ENCODE measurements at regions not wholly inside any gene's neighbourhood (a gene's known extent, or its start where the extent isn't known, plus 50 kb on each side); places are given as distances from the start of the nearest gene placed in this dataset.

DNA sequence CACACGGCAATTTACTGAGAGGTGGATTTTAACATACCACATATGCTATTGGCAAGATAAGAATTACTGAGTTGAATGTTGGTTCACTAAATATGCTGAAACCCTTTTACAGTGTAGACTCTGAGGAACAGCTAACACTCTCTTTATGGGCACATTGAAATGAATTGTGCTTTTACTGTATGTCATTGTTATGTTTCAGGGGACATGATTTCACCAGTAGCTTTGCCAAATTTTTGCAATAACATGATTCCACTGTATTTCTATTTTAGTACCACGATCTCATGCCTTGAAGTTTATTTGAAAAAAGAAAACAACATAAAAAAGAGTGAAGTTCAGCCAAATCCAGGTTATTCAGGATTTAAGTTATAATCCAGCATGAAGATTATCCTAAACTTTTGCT, 188.5 kb downstream of the HLX start:
- FAIRE-seq, result no peak
- DNase-seq (ENCODE audit: insufficient read length, low spot score), result no peak

DNA sequence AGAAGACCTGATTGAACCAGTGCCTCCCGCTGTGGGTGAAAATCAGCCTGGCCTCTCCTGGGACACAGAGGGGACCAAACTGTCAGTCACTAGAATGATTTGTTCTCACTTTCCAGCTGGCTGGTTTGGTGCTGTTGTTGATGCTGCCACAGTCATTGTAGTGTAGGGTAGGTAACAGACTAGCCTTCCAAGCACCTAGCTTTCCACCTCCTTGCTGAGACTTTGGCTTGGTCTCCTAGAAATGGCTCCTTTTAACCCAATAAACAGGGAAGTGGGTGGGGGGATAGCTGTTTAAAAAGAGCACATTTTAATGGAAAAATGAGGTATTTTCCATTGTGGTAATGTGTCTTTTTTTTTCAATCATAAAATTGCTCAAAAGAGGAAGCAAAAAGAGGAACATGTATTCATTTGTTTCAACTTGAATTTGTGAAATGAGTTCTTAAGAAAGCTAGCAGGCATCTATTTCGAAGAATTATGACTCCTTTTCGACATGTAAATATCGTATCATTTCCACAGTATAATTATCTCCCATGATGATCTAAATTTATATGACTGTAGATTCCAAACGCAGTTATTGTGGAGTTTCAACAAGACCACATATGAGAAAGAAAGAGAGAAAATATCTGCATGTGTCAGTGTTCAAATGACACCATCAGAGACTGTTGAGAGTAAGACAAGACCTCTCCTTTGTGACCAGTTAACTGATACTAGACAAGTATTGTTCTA, 190.1 kb downstream of the HLX start:
- DNase-seq (ENCODE audit: insufficient read length, low spot score) (no peak), FAIRE-seq (no peak)

DNA sequence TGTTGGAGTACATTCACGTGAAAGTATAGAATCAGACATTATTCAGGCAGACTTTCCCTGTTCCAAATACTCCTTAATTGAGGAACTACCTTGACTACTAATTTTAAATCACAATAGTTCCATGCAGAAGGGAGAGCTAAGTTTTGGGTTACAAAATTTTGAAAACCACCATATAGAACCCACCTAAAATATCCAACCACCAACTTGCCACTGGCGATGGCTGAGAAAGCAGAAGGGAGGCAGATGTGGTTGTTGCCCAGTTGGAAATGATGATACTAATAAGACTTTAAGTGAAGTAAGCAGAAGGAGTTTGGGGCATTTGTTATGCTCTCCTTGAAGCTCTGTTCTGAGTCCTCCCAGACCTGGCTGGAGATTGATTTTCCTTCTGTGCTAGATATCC, 190.7 kb downstream of the HLX start:
- FAIRE-seq, result no peak

DNA sequence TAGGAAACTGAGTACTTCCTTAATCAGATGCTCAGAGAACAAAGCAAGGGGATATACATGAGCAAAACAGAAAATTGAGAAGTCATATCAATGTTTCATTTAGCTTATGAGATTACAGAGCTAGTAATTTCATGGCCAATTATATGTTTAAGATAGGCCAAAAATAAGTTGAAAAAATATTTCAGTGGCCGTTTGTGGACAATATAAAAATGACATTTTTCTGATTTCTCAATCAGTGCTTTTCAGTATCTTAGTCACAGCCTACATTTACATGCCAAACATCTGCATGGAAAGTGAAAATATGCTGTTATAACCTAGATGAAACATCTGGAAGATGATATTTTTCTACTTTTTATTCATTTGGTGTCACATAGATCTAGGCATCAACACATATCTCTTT, 192.5 kb downstream of the HLX start:
- DNase-seq (ENCODE audit: insufficient read length, low spot score) (no peak), FAIRE-seq (no peak)

More for the DNA sequence above, 190.7 kb downstream of the HLX start:
- DNase-seq (ENCODE audit: insufficient read length, low spot score), result no peak

DNA sequence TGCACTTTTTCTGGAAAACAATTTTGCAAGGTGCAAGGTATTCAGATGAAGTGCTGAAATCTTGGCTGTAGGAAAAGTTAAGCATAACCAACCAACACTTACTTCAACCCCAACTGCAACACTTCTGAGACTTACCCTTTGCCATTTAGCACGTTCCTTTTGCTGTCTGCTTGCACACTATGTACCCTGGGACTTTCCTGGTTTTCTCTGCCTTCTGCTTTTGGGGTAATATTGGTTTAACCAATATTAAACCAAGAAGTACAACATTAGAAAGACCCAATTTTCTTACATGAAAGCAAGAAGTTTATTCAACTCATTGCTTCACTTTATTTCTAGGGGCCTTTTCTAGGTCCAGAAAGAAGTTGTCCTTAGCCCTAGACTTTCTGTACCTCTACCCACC, 193.0 kb downstream of the HLX start:
- FAIRE-seq (no peak), DNase-seq (ENCODE audit: insufficient read length, low spot score) (no peak)

DNA sequence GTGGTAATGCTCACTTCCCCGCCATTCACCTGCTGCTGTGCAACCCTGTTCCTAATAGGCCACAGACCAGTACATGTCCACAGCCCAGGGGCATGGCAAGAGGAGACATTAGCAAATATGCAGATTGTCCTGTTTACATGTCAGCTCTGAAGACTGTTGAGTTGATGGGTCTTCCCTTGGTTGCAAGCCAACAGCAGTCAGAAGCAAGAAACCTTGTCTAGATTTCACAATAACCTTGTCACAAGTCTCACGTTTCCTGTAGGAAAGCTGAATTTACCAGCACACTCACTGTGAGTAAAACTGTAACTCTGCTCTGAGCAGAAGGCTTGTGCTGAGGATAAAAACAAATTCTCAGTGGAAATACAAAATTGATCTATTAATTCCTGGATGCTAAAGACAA, 195.1 kb downstream of the HLX start:
- DNase-seq (ENCODE audit: insufficient read length, low spot score), result peak; percentile 29
- FAIRE-seq, result no peak

DNA sequence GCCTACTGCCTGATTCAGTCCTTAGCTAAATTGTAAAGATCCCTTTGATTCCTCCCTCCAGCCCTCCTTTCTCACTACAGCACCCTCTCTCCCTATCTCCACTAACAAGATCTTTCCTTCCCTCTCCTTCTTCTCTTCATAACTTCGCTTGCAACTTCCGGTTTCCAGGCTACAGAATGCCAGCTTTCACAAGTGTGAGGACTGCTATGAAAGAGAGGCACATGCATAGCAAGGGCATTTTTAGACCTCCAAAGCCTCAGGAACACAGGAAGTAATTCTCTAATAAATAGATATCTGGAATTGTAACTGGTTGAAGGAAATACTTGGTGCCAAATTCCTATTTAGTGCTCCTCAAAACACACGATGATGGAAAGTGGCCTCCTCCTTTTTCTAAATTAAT, 196.7 kb downstream of the HLX start:
- DNase-seq (ENCODE audit: insufficient read length, low spot score) (no peak), FAIRE-seq (no peak)

DNA sequence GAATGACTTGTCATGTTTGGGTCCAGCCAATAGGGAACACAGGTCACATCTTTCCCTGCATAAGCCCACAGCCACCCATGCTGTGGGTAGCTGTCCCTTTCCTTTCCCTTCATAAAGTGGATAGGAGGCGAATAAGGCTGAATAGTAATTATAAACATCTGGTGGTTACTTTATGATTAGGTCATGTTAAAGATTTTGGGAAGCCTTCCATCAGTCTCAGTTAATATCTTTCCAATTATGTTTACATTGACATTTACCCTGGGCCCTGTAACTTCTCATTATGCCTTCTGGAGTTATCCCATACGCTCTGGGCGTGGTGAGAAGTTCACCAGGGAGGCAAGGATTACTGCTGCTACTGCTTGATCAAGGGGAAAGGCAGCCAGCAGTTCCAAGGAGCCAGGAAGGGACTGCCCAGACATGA, 197.2 kb downstream of the HLX start:
- FAIRE-seq (no peak), DNase-seq (ENCODE audit: insufficient read length, low spot score) (no peak)

DNA sequence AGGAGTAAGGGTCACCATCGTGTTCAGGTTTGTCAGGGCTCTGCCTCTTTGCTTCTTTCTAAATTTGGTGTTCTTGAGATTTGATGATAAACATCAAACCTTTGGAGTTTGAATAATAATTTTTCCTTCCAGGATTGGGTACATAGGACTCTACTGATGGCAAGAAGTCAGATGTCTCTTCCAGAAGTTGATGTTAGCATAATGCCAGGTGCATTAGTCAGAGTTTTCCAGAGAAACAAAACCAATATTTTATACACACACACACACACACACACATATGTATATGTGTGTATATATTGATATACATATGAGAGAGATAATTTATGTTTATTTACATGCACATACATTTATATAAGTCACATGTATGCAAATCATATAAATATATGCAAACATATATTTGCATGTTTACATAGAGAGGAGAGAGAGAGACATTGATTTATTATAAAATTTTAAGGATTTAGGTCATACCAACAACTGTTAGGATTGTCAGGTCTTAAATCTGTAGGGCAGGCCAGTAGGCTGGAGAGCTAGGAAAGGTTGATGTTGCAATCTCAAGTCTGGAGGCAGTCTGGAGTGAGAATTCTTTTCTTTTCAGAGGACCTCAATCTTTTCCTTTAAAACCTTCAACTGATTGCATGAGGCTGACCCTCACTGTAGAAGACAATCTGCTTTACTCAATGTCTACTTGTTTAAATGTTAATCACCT, 199.2 kb downstream of the HLX start:
- FAIRE-seq (no peak), DNase-seq (ENCODE audit: insufficient read length, low spot score) (no peak)

DNA sequence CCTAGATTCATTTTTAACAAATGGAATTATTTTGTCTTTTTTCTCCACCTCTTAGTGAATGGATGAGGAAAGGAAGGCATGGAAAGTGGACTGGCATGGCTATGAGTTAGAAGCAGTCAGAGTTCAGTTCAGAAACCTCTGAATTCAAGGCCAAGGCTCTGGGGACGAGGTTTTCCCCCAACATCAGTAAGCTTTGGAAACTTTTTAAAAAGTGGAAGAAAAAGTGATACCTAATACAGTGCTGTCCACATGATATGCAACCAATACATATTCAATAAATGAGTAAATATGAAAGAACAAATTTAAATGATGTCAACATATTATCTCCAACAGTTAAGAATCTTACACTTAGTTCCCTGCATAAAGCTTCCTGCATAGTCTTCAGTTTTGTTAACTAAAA, 204.7 kb downstream of the HLX start:
- no peak for FAIRE-seq

DNA sequence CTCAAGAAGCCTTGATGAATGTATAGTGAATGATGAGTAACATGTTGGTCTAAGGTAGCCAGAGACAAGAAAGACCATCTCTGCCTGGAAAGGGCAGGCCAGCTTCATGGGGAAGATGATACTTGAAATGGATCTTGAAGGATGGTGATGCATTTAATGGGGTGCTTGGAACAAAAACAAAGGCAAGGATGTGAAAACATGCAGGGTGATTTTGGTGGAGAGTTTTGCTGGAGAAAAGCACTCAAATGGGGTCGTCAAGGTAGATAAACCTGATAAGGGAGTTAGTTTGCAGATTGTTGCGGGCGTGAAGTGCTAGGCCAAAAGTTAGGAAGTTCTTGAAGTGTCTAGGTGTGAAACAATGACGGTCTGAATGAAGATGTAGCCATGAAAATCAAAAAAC, 205.4 kb downstream of the HLX start:
- DNase-seq (ENCODE audit: insufficient read length, low spot score) (no peak), FAIRE-seq (peak; percentile 77)

More for the DNA sequence above, 204.7 kb downstream of the HLX start:
- DNase-seq (ENCODE audit: insufficient read length, low spot score), result no peak

DNA sequence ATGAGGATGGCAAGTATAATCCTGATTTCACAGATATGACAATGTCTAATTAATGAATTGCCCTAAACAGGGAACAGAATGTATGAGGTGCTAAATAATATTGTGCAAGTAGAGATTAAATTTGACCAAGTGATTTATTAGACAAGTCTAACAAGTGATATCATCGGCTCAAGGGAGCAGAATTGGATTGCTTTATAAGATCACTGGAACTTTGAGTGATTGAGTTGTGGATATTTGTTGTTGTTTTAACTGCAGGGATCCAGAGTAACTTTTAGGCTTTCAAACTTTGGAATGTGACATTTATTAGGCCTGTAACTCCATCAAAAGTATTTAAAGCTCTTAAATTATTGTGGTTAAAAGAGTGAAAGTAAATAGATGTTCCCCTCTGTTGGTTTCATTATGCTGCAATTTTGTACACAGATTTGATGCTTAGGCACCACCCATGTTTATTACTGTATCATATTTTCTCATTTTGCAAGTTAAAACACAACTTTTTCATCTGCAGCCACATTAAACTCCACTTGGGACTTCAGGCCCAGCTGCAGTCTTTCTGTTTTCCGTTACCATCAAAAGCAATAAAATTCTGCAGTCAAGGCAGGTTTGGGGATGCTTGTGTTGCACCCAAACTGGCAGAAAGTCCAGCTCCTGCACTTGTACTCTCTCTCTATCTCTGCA, 206.6 kb downstream of the HLX start:
- FAIRE-seq (peak; percentile 40), DNase-seq (ENCODE audit: insufficient read length, low spot score) (peak; percentile 26)

DNA sequence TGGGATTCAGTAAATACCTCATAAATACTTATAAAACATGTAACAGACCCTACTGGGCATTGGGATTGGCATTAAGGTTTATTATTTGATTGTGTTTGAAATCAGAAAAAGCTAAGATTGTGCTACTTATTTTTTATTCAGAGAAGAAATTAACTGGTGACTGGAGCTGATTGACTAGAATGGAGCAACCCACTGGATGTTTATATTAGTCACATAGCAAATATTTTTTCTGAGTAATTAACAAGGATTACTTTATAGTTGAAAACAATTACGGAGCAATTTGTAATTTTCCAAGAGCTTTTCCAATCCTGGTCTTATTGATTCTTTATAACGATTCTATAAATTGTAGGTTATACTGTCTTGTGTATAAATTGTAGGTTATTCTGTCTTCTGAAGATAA, 208.7 kb downstream of the HLX start:
- FAIRE-seq, result no peak
- no peak for DNase-seq (ENCODE audit: insufficient read length, low spot score)

DNA sequence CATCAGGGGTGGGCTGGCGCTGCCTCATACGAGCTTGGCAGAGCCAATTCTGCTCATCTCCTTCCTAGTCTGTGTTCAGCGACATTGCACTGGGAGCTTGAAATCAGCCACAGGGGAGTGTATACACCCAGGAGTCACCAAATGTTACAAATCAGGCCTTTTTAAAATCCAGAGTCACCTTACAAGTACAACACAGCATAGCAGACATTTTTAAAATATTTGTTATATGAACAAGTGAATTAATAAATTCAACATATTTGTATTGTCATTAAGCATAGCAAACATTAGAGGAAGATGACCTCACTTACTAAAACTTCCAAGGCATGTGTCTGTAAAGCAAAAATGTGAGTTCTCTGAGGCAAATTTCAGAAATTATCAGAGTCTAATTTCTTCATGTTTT, 210.0 kb downstream of the HLX start:
- DNase-seq (ENCODE audit: insufficient read length, low spot score), result peak; percentile 25
- peak; percentile 52 for FAIRE-seq

DNA sequence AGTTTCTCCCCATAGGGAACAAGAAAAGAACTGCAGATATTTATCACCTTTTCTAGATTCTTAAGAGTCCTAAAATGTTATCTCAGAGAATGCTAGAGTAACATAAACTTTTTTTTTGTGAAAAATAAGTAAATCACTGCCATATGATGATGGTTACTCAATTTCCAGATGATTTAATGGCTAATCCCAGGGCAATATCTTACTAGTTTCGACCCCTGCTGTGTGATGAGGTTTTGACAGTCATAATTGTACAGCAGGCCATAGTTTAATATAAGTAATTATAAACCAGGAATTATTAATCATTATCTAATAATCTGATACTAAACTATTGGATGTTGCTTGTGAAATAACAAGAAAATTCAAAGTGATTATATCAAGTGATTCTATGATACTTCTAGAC, 210.6 kb downstream of the HLX start:
- FAIRE-seq, result no peak
- DNase-seq (ENCODE audit: insufficient read length, low spot score), result no peak

DNA sequence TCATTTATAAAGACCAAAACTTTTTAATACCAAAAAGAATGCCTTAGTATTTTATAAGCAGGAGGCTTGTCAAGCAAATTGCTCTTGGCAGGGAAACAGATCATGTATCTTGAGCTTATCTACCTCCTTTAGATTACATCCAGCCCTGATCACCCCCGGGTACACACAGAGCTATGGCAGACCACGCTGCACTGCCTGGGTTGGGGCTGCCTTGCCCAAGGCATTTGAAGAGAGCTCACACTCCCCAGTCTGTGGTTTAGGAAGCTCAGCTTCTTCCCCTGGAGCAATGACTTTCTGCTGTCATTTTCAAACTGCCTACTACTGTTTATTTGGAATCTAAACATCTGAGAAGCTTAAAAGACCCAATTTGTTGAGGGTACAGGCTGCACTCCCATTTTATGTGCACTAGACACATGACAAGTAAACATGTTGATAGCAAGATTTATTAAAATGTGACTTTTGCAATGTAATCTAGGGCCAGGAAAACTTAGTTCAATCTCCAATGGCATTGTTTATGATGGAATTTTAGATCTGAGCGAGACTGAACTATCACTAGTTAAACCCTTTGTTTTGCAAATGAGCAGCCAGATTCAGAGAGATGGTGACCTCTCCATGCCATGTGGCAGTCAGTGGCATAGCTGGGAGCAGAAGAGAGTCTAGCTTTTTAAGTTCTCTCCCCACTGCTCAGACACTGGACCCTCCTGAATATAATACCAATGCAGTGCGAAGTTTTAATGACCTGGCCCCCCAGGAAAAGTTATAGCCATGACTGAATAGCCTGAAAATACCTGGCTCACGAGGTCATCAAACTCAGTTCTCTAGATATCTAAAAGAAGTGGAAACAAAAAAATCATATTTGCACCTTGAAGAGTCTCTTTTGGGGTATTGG, 214.9 kb downstream of the HLX start:
- DNase-seq (ENCODE audit: insufficient read length, low spot score) (peak; percentile 57), FAIRE-seq (peak; percentile 82)

DNA sequence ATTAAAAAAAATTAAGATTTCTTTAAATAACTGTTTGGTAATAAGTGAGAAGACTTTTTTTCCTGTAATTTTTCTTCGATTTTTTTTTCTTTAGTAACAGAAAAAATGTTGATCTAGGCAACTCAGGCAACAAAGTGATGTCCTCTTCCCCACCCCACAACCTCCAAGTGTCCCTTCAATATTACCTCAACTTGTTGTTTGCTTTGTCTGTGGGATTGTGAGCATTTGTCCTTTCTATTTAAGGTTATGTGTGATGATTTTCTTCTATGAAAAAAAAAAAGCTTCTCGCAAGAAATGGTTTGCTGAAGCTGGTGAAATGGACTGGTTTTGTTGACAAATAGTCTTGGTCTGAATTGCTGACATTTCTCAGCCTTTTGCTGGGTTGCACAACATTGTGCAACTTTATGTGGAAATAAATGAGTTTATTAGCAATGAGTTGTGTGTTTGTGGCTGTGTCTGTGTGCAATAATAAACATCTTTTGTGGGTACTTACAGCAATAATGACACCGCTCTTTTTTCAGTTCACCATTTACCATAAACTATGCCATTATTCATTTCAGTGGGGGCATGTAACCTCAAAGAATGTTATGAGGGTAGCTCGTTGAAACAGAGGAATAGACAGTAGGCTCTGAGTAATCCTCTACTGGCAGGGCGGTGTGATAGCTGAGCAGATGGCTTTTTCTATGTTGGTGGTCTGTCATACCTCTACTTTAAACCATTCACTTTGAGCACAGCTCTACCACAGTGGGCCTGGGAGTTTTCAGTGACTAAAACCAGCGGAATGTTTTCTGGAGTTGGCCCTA, 218.4 kb downstream of the HLX start:
- DNase-seq (ENCODE audit: insufficient read length, low spot score) (peak; percentile 67), FAIRE-seq (peak; percentile 87)

DNA sequence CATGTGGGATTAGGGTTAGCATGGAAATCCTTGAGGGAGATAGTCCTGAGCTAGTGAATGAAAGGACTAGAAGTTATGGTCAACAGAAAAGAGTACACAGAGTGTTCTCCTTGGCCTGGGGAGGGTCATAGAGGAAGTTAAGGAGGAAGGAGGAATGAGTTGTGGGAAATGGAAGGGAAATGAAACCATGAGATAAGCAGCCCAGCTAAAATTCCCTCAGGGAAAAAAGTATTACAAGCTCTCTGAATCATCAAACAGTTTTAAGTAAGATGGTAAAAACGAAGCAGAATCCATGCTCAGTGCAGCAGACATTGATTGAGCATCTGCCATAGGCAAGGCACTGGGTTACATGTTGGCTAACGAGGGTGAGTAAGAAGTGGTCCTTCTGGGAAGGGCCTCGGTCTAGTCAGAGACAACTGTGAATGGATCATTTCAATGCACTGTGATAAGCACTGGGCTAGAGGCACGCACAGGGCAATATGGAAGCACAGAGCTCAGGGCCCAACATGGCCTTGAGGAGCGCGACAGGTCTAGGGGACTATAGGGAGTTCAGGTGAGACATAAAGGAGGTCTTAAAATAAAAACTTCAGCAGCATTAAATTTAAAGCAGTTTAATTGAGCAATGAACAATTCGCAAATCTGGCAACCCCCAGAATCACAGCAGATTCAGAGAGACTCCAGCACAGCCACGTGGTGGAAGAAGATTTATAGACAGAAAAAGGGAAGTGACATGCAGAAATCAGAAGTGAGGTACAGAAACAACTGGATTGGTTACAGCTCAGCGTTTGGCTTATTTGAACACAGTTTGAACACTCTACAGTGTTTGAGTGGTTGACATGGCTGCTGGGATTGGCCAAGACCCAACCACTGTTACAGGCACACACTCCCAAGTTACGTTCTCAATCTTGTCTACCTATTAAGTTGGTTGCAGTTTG, 219.5 kb downstream of the HLX start:
- FAIRE-seq, result peak; percentile 52

More for the DNA sequence above, 219.5 kb downstream of the HLX start:
- DNase-seq (ENCODE audit: insufficient read length, low spot score), result no peak

Measured in HTR-8/SVneo (cell line).